ENCODE measurements at regions not wholly inside any gene's neighbourhood (a gene's known extent, or its start where the extent isn't known, plus 50 kb on each side); places are given as distances from the start of the nearest gene placed in this dataset.
"Not testable (repeated sequence)": the region's sequence is repeated elsewhere in the genome, so short reads cannot be mapped to it uniquely, and the experiment has no call there.

DNA sequence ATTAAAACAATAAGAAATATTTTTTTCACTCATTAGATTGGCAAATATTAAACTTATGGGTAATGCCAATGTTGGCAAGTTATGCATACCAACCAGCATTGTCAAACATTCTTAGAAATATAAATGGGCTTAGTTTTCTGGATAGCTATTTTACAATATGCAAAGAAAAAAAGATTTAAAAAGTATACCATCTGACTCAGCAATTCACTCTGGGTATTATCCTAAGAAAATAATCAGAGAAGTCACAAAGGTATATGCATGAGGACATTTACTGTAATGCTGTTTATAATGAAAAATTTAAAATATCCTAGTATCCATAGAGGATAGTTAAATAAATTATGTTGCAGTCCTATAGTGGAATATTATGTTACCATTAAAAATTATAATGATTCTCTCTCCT, 57.4 kb upstream of the PTPDC1 start:
- TF ChIP-seq, protein P1, sequence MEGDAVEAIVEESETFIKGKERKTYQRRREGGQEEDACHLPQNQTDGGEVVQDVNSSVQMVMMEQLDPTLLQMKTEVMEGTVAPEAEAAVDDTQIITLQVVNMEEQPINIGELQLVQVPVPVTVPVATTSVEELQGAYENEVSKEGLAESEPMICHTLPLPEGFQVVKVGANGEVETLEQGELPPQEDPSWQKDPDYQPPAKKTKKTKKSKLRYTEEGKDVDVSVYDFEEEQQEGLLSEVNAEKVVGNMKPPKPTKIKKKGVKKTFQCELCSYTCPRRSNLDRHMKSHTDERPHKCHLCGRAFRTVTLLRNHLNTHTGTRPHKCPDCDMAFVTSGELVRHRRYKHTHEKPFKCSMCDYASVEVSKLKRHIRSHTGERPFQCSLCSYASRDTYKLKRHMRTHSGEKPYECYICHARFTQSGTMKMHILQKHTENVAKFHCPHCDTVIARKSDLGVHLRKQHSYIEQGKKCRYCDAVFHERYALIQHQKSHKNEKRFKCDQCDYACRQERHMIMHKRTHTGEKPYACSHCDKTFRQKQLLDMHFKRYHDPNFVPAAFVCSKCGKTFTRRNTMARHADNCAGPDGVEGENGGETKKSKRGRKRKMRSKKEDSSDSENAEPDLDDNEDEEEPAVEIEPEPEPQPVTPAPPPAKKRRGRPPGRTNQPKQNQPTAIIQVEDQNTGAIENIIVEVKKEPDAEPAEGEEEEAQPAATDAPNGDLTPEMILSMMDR (IDR thresholded peaks at IDR 0.05) = no peak
- DNase-seq = no peak
- no peak overlapping the region for H3K27ac Mint-ChIP-seq
- H3K9me3 Mint-ChIP-seq = peaks cover 11% of the 10 kb centered on the region
- peaks cover 25% of the 10 kb centered on the region for H3K4me1 Mint-ChIP-seq (ENCODE audit: low read depth)
- H3K36me3 Mint-ChIP-seq (ENCODE audit: low read depth) = no peaks in the 10 kb centered on the region
- peaks cover 2% of the 10 kb centered on the region; the same call in 1 of the 2 replicates for H3K27me3 Mint-ChIP-seq (ENCODE audit: insufficient read depth)
- H3K4me3 Mint-ChIP-seq = no peak overlapping the region

- H3K9me3 Mint-ChIP-seq = peaks cover 11% of the 10 kb centered on the region
- H3K27ac Mint-ChIP-seq; H3K27me3 Mint-ChIP-seq (ENCODE audit: insufficient read depth); H3K36me3 Mint-ChIP-seq (ENCODE audit: low read depth); DNase-seq; H3K4me3 Mint-ChIP-seq: not testable (repeated sequence)
- 0 out of 2 replicates have a peak, but pooled peaks cover 12% of the 10 kb centered on the region for H3K4me1 Mint-ChIP-seq (ENCODE audit: low read depth)
These were observed 61.8 kb upstream of the PTPDC1 start for GRCh38 chr9:94022476-94022875.

GRCh38 chr9:94020836-94021235, 63.4 kb upstream of the PTPDC1 start:
- H3K27me3 Mint-ChIP-seq (ENCODE audit: insufficient read depth); DNase-seq; H3K4me3 Mint-ChIP-seq; H3K9me3 Mint-ChIP-seq; H3K36me3 Mint-ChIP-seq (ENCODE audit: low read depth); H3K27ac Mint-ChIP-seq: not testable (repeated sequence)
- H3K4me1 Mint-ChIP-seq (ENCODE audit: low read depth) = 0 out of 2 replicates have a peak, but pooled peaks cover 12% of the 10 kb centered on the region

GRCh38 chr9:94018628-94019027, 63.5 kb upstream of the BARX1 start:
- H3K4me1 Mint-ChIP-seq (ENCODE audit: low read depth) = 0 out of 2 replicates have a peak, but pooled peaks cover 12% of the 10 kb centered on the region
- H3K36me3 Mint-ChIP-seq (ENCODE audit: low read depth) = no peaks in the 10 kb centered on the region
- no peaks in the 10 kb centered on the region for H3K9me3 Mint-ChIP-seq
- H3K27me3 Mint-ChIP-seq (ENCODE audit: insufficient read depth) = peaks cover 2% of the 10 kb centered on the region; the same call in 1 of the 2 replicates
- H3K27ac Mint-ChIP-seq = no peak overlapping the region
- no peak overlapping the region for H3K4me3 Mint-ChIP-seq
- DNase-seq = peak; percentile 4
- TF ChIP-seq, protein P1 (IDR thresholded peaks at IDR 0.05) = no peak

GRCh38 chr9:94017939-94018531, 62.9 kb upstream of the BARX1 start:
- no peaks in the 10 kb centered on the region for H3K36me3 Mint-ChIP-seq (ENCODE audit: low read depth)
- H3K9me3 Mint-ChIP-seq = no peaks in the 10 kb centered on the region
- H3K4me3 Mint-ChIP-seq = no peak overlapping the region; the same call in 1 of the 2 replicates
- H3K4me1 Mint-ChIP-seq (ENCODE audit: low read depth) = 0 out of 2 replicates have a peak, but pooled peaks cover 12% of the 10 kb centered on the region
- no peak for DNase-seq
- TF ChIP-seq, protein P1 (IDR thresholded peaks at IDR 0.05) = no peak
- H3K27me3 Mint-ChIP-seq (ENCODE audit: insufficient read depth) = peaks cover 2% of the 10 kb centered on the region; the same call in 1 of the 2 replicates
- no peak overlapping the region for H3K27ac Mint-ChIP-seq

GRCh38 chr9:94016744-94017143, 61.6 kb upstream of the BARX1 start:
- TF ChIP-seq, protein P1 (IDR thresholded peaks at IDR 0.05) = no peak
- Mint-ChIP-seq H3K9me3 (no peaks in the 10 kb centered on the region), H3K4me3 (no peak overlapping the region)

More at GRCh38 chr9:94016744-94017143, 61.6 kb upstream of the BARX1 start:
- no peak overlapping the region for H3K27ac Mint-ChIP-seq
- no peaks in the 10 kb centered on the region for H3K36me3 Mint-ChIP-seq (ENCODE audit: low read depth)
- DNase-seq = no peak
- 0 out of 2 replicates have a peak, but pooled peaks cover 12% of the 10 kb centered on the region for H3K4me1 Mint-ChIP-seq (ENCODE audit: low read depth)
- peaks cover 2% of the 10 kb centered on the region; the same call in 1 of the 2 replicates for H3K27me3 Mint-ChIP-seq (ENCODE audit: insufficient read depth)

Data from HFFc6 (cell line).